ENCODE measurements at regions not wholly inside any gene's neighbourhood (a gene's known extent, or its start where the extent isn't known, plus 50 kb on each side); places are given as distances from the start of the nearest gene placed in this dataset.
A peak's percentile ranks its signal among the peaks of the same experiment; 100 is the strongest.

GRCh38 chr1:199724049-199724448 lies 303.5 kb upstream of the NR5A2 start:
- no peak for DNase-seq

GRCh38 chr1:199725002-199725565 lies 302.4 kb upstream of the NR5A2 start:
- no peak for DNase-seq

- DNase-seq, result no peak
Measured at GRCh38 chr1:199727682-199728081, 299.8 kb upstream of the NR5A2 start.

GRCh38 chr1:199728345-199728744 lies 299.2 kb upstream of the NR5A2 start:
- no peak for DNase-seq

- no peak for DNase-seq
Measured at GRCh38 chr1:199733125-199733524, 294.4 kb upstream of the NR5A2 start.

- no peak for DNase-seq
Measured at GRCh38 chr1:199734186-199734585, 293.3 kb upstream of the NR5A2 start.

- no peak for DNase-seq
Measured at GRCh38 chr1:199735660-199736059, 291.9 kb upstream of the NR5A2 start.

GRCh38 chr1:199736646-199737045 lies 290.9 kb upstream of the NR5A2 start:
- DNase-seq, result no peak

- DNase-seq, result no peak
Measured at GRCh38 chr1:199741586-199741985, 285.9 kb upstream of the NR5A2 start.

GRCh38 chr1:199742547-199742946 lies 285.0 kb upstream of the NR5A2 start:
- peak; percentile 90 for DNase-seq

- peak; percentile 62 for DNase-seq
Measured at GRCh38 chr1:199743227-199743626, 284.3 kb upstream of the NR5A2 start.

- DNase-seq, result peak; percentile 20
Measured at GRCh38 chr1:199746666-199747384, 280.7 kb upstream of the NR5A2 start.

- no peak for DNase-seq
Measured at GRCh38 chr1:199747984-199748383, 279.5 kb upstream of the NR5A2 start.

GRCh38 chr1:199751506-199751905 lies 276.0 kb upstream of the NR5A2 start:
- DNase-seq, result no peak

GRCh38 chr1:199751962-199752687 lies 275.4 kb upstream of the NR5A2 start:
- no peak for DNase-seq

- DNase-seq, result no peak
Measured at GRCh38 chr1:199752688-199753027, 274.9 kb upstream of the NR5A2 start.

- no peak for DNase-seq
Measured at GRCh38 chr1:199753513-199753912, 274.0 kb upstream of the NR5A2 start.

- DNase-seq, result no peak
Measured at GRCh38 chr1:199756066-199756465, 271.4 kb upstream of the NR5A2 start.

- no peak for DNase-seq
Measured at GRCh38 chr1:199758626-199759255, 268.8 kb upstream of the NR5A2 start.

GRCh38 chr1:199759268-199759730 lies 268.2 kb upstream of the NR5A2 start:
- peak; percentile 53 for DNase-seq

- DNase-seq, result no peak
Measured at GRCh38 chr1:199762572-199762971, 264.9 kb upstream of the NR5A2 start.

GRCh38 chr1:199766218-199766792 lies 261.2 kb upstream of the NR5A2 start:
- DNase-seq, result no peak

- no peak for DNase-seq
Measured at GRCh38 chr1:199767700-199768099, 259.8 kb upstream of the NR5A2 start.
